Heart right ventricle (tissue), 16 donors: ENCODE measurements at regions not wholly inside any gene's neighbourhood (a gene's known extent, or its start where the extent isn't known, plus 50 kb on each side); places are given as distances from the start of the nearest gene placed in this dataset.

Experiments used
- ATAC-seq, 8 donors: fragments of 200-7000 bp; cut with Tn5 transposase; one replicate each; pipeline ENCODE4 v1.9.1; 2020; ENCODE audit warnings: mild to moderate bottlenecking in 8 of 8, moderate library complexity in 8 of 8, moderate number of reproducible peaks in 1 of 8
- DNase-seq, 2 donors: peaks; one replicate each; pipeline ENCODE4 v3.0.0-alpha.2; 2020
- H3K27ac ChIP-seq, 10 donors: fragments of 200-600 bp; sonication (generic) in 2 of 10; one replicate each; pipeline versions ENCODE4 v1.5.0 to v1.8.0; 2020 to 2022; ENCODE audit warnings: mild to moderate bottlenecking in 3 of 10
- H3K27me3 ChIP-seq, 7 donors: fragments of 200-600 bp; one replicate each; pipeline ENCODE4 v1.8.0; 2021 to 2022; ENCODE audit warnings: mild to moderate bottlenecking in 2 of 7
- H3K36me3 ChIP-seq, 9 donors: fragments of 200-600 bp; sonication (generic) in 1 of 9; one replicate each; pipeline versions ENCODE4 v1.5.0 to v1.8.0; 2020 to 2022; ENCODE audit warnings: mild to moderate bottlenecking in 2 of 9
- H3K4me1 ChIP-seq, 9 donors: fragments of 200-600 bp; sonication (generic) in 1 of 9; one replicate each; pipeline versions ENCODE4 v1.5.0 to v1.8.0; 2020 to 2022; ENCODE audit warnings: mild to moderate bottlenecking in 4 of 9
- H3K4me3 ChIP-seq, 10 donors: fragments of 200-600 bp; sonication (generic) in 2 of 10; one replicate each; pipeline versions ENCODE4 v1.5.0 to v1.8.0; 2020 to 2022; ENCODE audit warnings: mild to moderate bottlenecking in 7 of 10, moderate library complexity in 2 of 10
- H3K9me3 ChIP-seq, 11 donors: fragments of 200-600 bp in 10 of 11; sonication (generic) in 2 of 11; one replicate each; pipeline versions ENCODE4 v1.5.0 to v1.8.0; 2013 to 2022; ENCODE audit warnings: mild to moderate bottlenecking in 2 of 11, control low read depth in 1 of 11, moderate library complexity in 1 of 11
- WGBS, 2 donors: extraction: QIAGEN DNeasy Blood & Tissue Kit; methylation state at CpG; one replicate each; pipeline ENCODE4 v1.1.7; 2013; ENCODE audit warnings: inconsistent platforms in 1 of 2; 5-methylcytosine and 5-hydroxymethylcytosine counted together
- intact Hi-C, 10 donors: fragments of 100-400 bp; cut with DNase I; formaldehyde crosslinking; loops; one replicate each; pipeline versions ENCODE4 v1.11.1 to v1.14.2; 2022
- TF ChIP-seq, protein P1 (sequence below), 9 donors: fragments of 200-600 bp; sonication (generic) in 2 of 9; IDR thresholded peaks; one replicate each; pipeline versions ENCODE4 v1.5.0 to v1.8.0; 2021 to 2022; ENCODE audit warnings: antibody characterized with exemption in 9 of 9, mild to moderate bottlenecking in 5 of 9, moderate library complexity in 1 of 9
- donor health status: Arrhythmogenic right ventricular cardiomyopathy.
- donor health status: ischemic (EF 13 %, LVEDD 7.1; RV severe dilation, severe dysfunction).
- donor health status: healthy with polysubstance abuse.
- donor health status: DM: no; HTN: yes; CAD: no.
- donor health status: DM: no; HTN: no; CAD: no.
- donor health status: ischemic (EF 25% LVEDD 6.9; RV normal size, moderate dysfunction).
- donor health status: ischemic (EF 25% LVEDD 5.7; RV mildly dilated, moderate dysfunction).
- donor health status: healthy.
- donor health status: DM: yes; HTN: yes; CAD: no.
- donor health status: Ischemic cardiomyopathy.
- donor health status: ischemic (EF 35%, LVEDD 5.7; RV mildly dilated, moderate dysfunction).
- donor health status: nonischemic (EF 11% LVEDD 7.7; RV severe dilation, severe dysfunction).
- donor health status: DM: yes; HTN: yes; CAD: no.
- donor health status: PGD.
- donor health status: ischemic (EF 29% LVEDD 5.4; RV normal size, mild dysfunction).
- donor health status: nonischemic (EF 23%, LVEDD 6.1; RV moderate dilation, normal function).

DNA sequence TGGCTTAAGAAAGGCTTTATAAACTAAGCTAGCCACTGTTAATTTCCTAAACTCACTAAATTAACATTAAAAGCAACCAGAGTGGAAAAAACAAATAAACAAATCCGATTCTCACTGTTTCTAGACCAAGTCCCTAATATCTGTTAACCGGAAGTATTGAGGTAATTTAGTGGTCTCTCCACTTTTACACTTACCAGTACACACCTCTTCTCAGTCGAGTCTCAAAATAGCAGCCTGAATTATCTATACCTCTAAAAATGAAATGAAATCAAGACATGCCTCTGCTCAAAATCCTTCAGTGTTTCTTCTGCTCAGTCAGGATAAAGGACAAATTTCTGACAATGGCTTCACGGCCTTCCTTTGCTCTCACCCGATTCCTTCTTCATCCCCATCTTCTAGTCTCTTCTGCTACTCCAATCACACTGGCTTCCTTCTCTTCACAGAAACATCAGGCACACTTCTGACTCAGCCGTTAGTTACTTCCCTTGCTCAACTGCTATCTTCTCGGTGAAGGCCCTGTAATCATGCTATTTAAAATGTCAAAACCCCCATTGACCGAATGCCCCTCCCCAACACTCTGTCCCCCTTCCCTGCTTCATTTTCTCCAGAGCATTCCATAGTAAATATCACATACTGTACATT lies 161.3 kb downstream of the KITLG start:
- intact Hi-C loops: loop anchor here in 1 of 10 donors (5.0 kb wide), 2 partner anchors 107 to 158 kb away; no protein-coding TSS in a partner anchor
- no peak overlapping the region for H3K4me3 ChIP-seq

DNA sequence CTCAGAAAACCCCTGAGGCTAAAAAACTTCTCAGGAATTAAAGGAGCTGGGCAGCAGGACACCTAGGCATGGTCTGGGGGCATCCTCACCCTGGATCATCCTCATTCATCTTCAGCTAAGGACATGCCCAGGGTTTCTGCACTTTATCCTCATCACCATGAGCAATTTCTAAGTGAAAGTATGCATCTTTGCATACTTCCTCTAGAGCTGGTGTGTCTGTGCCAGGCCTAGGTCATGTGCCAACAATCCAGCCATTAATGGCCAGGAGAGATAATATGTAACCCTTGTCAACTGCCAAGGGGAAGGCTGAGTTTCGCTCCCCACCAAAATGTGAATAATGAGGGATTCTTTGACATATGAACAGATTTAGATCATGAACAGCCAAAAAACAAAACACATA lies 160.5 kb downstream of the KITLG start:
- intact Hi-C loops: loop anchor here in 1 of 10 donors (5.0 kb wide), 2 partner anchors 107 to 158 kb away; no protein-coding TSS in a partner anchor
- Histone ChIP-seq H3K9me3 (no peaks in the 10 kb centered on the region), H3K27me3 (no peaks in the 10 kb centered on the region), H3K36me3 (no peaks in the 10 kb centered on the region), H3K4me3 (no peak overlapping the region), H3K27ac (peak overlapping the region in 1 of 10 donors; percentile 18), H3K4me1 (peaks cover 0 to 17% (median 0%) of the 10 kb centered on the region in 9 donors)
- ATAC-seq (no peak), DNase-seq (no peak)
- TF ChIP-seq, protein P1, sequence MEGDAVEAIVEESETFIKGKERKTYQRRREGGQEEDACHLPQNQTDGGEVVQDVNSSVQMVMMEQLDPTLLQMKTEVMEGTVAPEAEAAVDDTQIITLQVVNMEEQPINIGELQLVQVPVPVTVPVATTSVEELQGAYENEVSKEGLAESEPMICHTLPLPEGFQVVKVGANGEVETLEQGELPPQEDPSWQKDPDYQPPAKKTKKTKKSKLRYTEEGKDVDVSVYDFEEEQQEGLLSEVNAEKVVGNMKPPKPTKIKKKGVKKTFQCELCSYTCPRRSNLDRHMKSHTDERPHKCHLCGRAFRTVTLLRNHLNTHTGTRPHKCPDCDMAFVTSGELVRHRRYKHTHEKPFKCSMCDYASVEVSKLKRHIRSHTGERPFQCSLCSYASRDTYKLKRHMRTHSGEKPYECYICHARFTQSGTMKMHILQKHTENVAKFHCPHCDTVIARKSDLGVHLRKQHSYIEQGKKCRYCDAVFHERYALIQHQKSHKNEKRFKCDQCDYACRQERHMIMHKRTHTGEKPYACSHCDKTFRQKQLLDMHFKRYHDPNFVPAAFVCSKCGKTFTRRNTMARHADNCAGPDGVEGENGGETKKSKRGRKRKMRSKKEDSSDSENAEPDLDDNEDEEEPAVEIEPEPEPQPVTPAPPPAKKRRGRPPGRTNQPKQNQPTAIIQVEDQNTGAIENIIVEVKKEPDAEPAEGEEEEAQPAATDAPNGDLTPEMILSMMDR (IDR thresholded peaks at IDR 0.05): no peak
- 97 to 98% methylated on average over 1 of the region's 1 CpG for WGBS, 2 donors

More for the DNA sequence above, 161.3 kb downstream of the KITLG start:
- 72 to 80% methylated on average over 8 of the region's 8 CpGs for WGBS, 2 donors
- H3K4me1 ChIP-seq: peaks cover 0 to 17% (median 0%) of the 10 kb centered on the region in 9 donors
- TF ChIP-seq, protein P1 (IDR thresholded peaks at IDR 0.05): no peak
- H3K36me3 ChIP-seq: no peaks in the 10 kb centered on the region
- ATAC-seq (no peak), DNase-seq (no peak)
- H3K27me3 ChIP-seq: no peaks in the 10 kb centered on the region
- no peak overlapping the region for H3K27ac ChIP-seq
- H3K9me3 ChIP-seq: no peaks in the 10 kb centered on the region

DNA sequence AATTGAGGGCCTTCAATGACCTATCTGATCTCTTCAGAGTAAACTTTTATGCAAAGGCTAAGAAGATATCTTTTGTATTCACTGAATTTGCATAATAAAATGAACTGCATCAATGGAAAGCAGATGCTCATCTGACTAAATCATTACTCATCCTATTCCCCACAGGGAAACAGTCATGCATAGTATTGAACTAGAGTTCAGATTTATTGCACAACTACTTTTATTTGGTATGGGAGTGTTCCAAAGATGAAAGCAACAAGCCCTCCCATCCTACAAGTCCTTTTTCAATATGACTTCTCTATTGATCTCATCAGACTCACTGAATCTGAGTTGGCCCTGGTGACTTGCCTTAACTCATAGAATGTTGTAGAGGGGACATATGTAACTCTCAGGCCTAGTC lies 159.8 kb downstream of the KITLG start:
- H3K27ac ChIP-seq: peak overlapping the region in 1 of 10 donors; percentile 18
- H3K27me3 ChIP-seq: no peaks in the 10 kb centered on the region
- TF ChIP-seq, protein P1 (IDR thresholded peaks at IDR 0.05): no peak
- DNase-seq (no peak), ATAC-seq (peak in 3 of 8 donors; percentile 52 to 85 (median 56))
- H3K9me3 ChIP-seq: no peaks in the 10 kb centered on the region
- intact Hi-C loops: no loop called here
- H3K36me3 ChIP-seq: no peaks in the 10 kb centered on the region
- no peak overlapping the region for H3K4me3 ChIP-seq
- peaks cover 0 to 17% (median 0%) of the 10 kb centered on the region in 9 donors for H3K4me1 ChIP-seq

DNA sequence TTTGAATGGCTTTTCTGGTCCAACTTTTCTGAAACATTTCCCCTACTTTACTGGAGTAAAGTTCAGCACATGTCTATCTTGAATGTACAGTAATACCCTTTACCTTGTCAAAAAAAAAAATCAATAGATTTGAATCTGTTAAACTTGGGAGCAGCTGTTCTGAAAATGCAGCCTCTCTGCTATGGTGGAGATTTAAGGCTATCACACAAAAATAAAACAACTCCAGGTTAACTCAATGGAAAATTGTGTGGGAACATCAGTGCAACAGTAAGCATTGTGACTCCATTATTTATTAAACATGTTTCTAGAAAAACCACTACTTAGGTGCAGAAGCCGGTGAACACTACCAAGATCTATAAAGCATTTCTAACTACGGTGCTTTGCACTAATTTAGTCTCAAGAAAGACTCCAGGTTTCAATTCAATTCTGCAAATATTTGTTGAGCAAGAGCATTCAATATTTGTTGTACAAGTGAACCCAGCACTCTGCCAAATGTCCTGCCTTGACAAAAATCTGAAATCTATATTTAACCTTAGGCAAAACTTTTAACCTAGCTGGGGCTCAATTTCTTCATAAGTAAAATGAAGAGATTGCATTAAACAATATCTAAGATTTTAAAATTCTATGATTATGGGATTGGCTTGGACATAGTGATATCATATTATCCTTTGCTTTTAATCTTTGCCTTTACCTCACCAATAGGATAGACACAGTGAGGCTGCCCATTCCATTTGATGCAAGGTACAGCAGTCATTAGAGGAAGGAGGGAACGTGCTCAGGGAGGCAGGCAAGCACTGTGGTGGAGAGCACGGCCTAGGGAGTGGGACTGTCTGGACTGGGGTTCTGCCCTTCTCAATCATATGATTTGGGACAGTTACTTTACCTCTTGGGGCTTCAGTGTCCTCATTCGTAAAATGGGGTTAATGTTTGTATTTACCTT lies 155.2 kb downstream of the KITLG start:
- intact Hi-C loops: no loop called here
- Histone ChIP-seq H3K27me3 (no peaks in the 10 kb centered on the region), H3K4me3 (no peak overlapping the region), H3K4me1 (peaks cover 0 to 2% (median 0%) of the 10 kb centered on the region in 9 donors), H3K9me3 (peaks cover 0 to 14% (median 0%) of the 10 kb centered on the region in 11 donors), H3K27ac (no peak overlapping the region), H3K36me3 (no peaks in the 10 kb centered on the region)
- TF ChIP-seq, protein P1 (IDR thresholded peaks at IDR 0.05): no peak
- 91 to 93% methylated on average over 5 of the region's 5 CpGs for WGBS, 2 donors
- no peak for ATAC-seq
- DNase-seq: no peak
